ENCODE measurements at regions not wholly inside any gene's neighbourhood (a gene's known extent, or its start where the extent isn't known, plus 50 kb on each side); places are given as distances from the start of the nearest gene placed in this dataset.

DNA sequence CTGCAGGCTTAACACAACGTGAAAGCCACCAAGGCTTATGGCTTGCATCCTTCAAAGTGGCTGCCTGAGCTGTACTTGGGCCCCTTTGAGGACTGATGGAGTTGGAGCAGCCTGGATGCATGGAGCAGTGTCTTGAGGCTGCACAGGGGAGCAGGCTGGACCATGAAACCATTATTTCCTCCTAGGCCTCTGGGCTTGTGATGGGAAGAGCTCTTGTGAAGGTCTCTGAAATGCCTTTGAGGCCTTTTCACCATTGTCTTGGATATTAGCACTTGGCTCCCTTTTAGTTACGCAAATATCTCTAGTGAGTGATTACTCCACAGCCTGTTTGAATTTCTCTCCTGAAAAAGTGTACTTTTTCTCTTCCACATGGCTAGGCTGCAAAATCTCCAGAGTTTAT is 201.2 kb upstream of the NPY start:
- intact Hi-C loops (cut with micrococcal nuclease) (no loop called here), dilution Hi-C loops (cut with HindIII; ENCODE audit: low sequenced_read_pairs, unreplicated experiment) (no loop called here), in situ Hi-C loops (cut with MboI; ENCODE audit: low sequenced_read_pairs) (no loop called here)
- H3K56ac ChIP-seq (ENCODE audit: extremely low read depth, insufficient read depth, low read length) = no peak overlapping the region
- H3K4me3 ChIP-seq (ENCODE audit: insufficient read depth, low read depth, low read length) = no peak overlapping the region
- no peaks in the 10 kb centered on the region for H3K79me1 ChIP-seq (ENCODE audit: low read depth in 1 of 2, low read length in 2 of 2)
- no peak overlapping the region for H3K23ac ChIP-seq (ENCODE audit: low read depth, low read length)
- H4K8ac ChIP-seq (ENCODE audit: low read depth in 2 of 2, low read length in 2 of 2) = no peak overlapping the region
- no peak overlapping the region for H3K27ac ChIP-seq (ENCODE audit: insufficient read depth, low read length)
- H3K9me1 ChIP-seq (ENCODE audit: insufficient read depth, low read length) = no peaks in the 10 kb centered on the region
- ATAC-seq (ENCODE audit: low read depth) (no peak), DNase-seq (no peak)
- TF ChIP-seq CEBPB (IDR thresholded peaks at IDR 0.05; ENCODE audit: low read depth, low read length) (no peak), BHLHE40 (IDR thresholded peaks at IDR 0.05; ENCODE audit: low read depth, low read length) (no peak), SMC3 (IDR thresholded peaks at IDR 0.05; ENCODE audit: low read depth, low read length) (no peak), FOS (IDR thresholded peaks at IDR 0.05; ENCODE audit: low read depth, low read length) (no peak), RCOR1 (IDR thresholded peaks at IDR 0.05; ENCODE audit: insufficient replicate concordance, low read length) (no peak), MAZ (IDR thresholded peaks at IDR 0.05; ENCODE audit: borderline replicate concordance, low read depth, low read length) (no peak), CHD1 (IDR thresholded peaks at IDR 0.05; ENCODE audit: low read depth, low read length) (no peak), MAFK (IDR thresholded peaks at IDR 0.05; ENCODE audit: low read depth, low read length) (no peak), RAD21 (IDR thresholded peaks at IDR 0.05; ENCODE audit: low read length) (no peak), MXI1 (IDR thresholded peaks at IDR 0.05; ENCODE audit: borderline replicate concordance, low read depth, low read length) (no peak), NFE2L2 (IDR thresholded peaks at IDR 0.05; ENCODE audit: low read depth, low read length) (no peak), RFX5 (IDR thresholded peaks at IDR 0.05; ENCODE audit: low read depth, low read length) (no peak), POLR2A (IDR thresholded peaks at IDR 0.05; ENCODE audit: low read depth, low read length) (no peak)
- TF ChIP-seq, protein P1, sequence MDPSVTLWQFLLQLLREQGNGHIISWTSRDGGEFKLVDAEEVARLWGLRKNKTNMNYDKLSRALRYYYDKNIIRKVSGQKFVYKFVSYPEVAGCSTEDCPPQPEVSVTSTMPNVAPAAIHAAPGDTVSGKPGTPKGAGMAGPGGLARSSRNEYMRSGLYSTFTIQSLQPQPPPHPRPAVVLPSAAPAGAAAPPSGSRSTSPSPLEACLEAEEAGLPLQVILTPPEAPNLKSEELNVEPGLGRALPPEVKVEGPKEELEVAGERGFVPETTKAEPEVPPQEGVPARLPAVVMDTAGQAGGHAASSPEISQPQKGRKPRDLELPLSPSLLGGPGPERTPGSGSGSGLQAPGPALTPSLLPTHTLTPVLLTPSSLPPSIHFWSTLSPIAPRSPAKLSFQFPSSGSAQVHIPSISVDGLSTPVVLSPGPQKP (IDR thresholded peaks at IDR 0.05; ENCODE audit: borderline replicate concordance, low read depth, low read length) = no peak
- TF ChIP-seq, protein P2, sequence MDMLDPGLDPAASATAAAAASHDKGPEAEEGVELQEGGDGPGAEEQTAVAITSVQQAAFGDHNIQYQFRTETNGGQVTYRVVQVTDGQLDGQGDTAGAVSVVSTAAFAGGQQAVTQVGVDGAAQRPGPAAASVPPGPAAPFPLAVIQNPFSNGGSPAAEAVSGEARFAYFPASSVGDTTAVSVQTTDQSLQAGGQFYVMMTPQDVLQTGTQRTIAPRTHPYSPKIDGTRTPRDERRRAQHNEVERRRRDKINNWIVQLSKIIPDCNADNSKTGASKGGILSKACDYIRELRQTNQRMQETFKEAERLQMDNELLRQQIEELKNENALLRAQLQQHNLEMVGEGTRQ (IDR thresholded peaks at IDR 0.05; ENCODE audit: low read depth, low read length) = no peak
- TF ChIP-seq, protein P3, sequence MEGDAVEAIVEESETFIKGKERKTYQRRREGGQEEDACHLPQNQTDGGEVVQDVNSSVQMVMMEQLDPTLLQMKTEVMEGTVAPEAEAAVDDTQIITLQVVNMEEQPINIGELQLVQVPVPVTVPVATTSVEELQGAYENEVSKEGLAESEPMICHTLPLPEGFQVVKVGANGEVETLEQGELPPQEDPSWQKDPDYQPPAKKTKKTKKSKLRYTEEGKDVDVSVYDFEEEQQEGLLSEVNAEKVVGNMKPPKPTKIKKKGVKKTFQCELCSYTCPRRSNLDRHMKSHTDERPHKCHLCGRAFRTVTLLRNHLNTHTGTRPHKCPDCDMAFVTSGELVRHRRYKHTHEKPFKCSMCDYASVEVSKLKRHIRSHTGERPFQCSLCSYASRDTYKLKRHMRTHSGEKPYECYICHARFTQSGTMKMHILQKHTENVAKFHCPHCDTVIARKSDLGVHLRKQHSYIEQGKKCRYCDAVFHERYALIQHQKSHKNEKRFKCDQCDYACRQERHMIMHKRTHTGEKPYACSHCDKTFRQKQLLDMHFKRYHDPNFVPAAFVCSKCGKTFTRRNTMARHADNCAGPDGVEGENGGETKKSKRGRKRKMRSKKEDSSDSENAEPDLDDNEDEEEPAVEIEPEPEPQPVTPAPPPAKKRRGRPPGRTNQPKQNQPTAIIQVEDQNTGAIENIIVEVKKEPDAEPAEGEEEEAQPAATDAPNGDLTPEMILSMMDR (conservative IDR thresholded peaks at IDR 0.05; ENCODE audit: low read depth, low read length) = no peak
- ChIA-PET POLR2A (ENCODE audit: unreplicated experiment) (no interaction called here), CTCF (no interaction called here)
- no peak overlapping the region for H3K9ac ChIP-seq (ENCODE audit: low read depth, low read length)
- H4K5ac ChIP-seq (ENCODE audit: low read depth, low read length) = no peak overlapping the region
- H2AK9ac ChIP-seq (replicated peaks; ENCODE audit: low read depth, low read length, poor library complexity) = no peak overlapping the region
- no peaks in the 10 kb centered on the region for H3K36me3 ChIP-seq (ENCODE audit: control insufficient read depth, insufficient read depth, low read length)
- no peak overlapping the region for H2BK120ac ChIP-seq (ENCODE audit: low read depth, low read length)
- H3K4me2 ChIP-seq (ENCODE audit: low read depth, low read length) = no peak overlapping the region
- H3K14ac ChIP-seq (replicated peaks; ENCODE audit: low read depth, low read length) = no peak overlapping the region
- H2BK5ac ChIP-seq (ENCODE audit: low read depth, low read length, poor library complexity, severe bottlenecking) = no peak overlapping the region
- no peaks in the 10 kb centered on the region for H4K20me1 ChIP-seq (ENCODE audit: insufficient read depth, low read length)
- no peak overlapping the region for H4K91ac ChIP-seq (ENCODE audit: insufficient read depth, low read depth, low read length)
- H2AK5ac ChIP-seq (ENCODE audit: low read depth, low read length) = no peak overlapping the region
- H2BK20ac ChIP-seq (ENCODE audit: low read depth, low read length) = no peak overlapping the region
- H3K4ac ChIP-seq (ENCODE audit: low read depth, low read length) = no peak overlapping the region
- H3K9me3 ChIP-seq (ENCODE audit: control insufficient read depth, insufficient read depth, low read length) = peaks cover 3% of the 10 kb centered on the region; the same call in 1 of the 2 replicates
- H2AFZ ChIP-seq (replicated peaks; ENCODE audit: low read length, poor library complexity) = no peak overlapping the region
- H3K18ac ChIP-seq (ENCODE audit: low read depth, low read length) = no peak overlapping the region
- no peaks in the 10 kb centered on the region for H3K4me1 ChIP-seq (ENCODE audit: control insufficient read depth, insufficient read depth, low read length)
- H2BK15ac ChIP-seq (ENCODE audit: low read depth, low read length) = no peak overlapping the region
- WGBS, 2 experiments (ENCODE audit: extremely low coverage in 2 of 2, insufficient read length in 1 of 2) = no CpG with 5 or more reads among the region's 2 CpGs
- no peaks in the 10 kb centered on the region for H3K27me3 ChIP-seq (ENCODE audit: control insufficient read depth, insufficient read depth, low read length)
- BruUV-seq (replicated peaks) = no TSS peak

Data from IMR-90 (cell line).